Fibroblast of upper back skin (primary cell): ENCODE measurements at regions not wholly inside any gene's neighbourhood (a gene's known extent, or its start where the extent isn't known, plus 50 kb on each side); places are given as distances from the start of the nearest gene placed in this dataset.
"Not testable (repeated sequence)": the region's sequence is repeated elsewhere in the genome, so short reads cannot be mapped to it uniquely, and the experiment has no call there.

Experiments used
- DNase-seq: peaks from one replicate; pipeline ENCODE4 v3.0.0-alpha.2; 2013

GRCh38 chr4:27123123-27123768 lies 262.6 kb downstream of the STIM2 start:
- DNase-seq: peak; percentile 8

- DNase-seq: no peak
Observed at GRCh38 chr4:27123769-27124124, 263.1 kb downstream of the STIM2 start.

- not testable (repeated sequence) for DNase-seq
Observed at GRCh38 chr4:27126895-27127294, 266.3 kb downstream of the STIM2 start.

DNA sequence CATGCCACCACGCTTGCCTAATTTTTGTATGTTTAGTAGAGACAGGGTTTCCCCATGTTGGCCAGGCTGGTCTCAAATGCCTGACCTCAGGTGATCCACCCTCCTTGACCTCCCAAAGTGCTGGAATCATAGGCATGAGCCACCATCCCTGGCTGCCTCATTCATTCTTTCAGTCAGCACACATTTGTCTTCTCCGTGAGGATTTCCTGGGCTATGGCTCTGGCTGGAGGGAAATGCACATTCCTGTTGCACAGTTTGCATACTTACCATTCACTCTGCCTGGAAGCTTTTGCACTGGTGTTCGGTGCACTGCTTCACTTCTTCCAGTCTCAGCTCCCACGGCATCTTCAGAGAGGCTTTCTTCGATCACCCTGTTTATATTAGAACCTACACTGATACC lies 267.8 kb downstream of the STIM2 start:
- DNase-seq: no peak

DNA sequence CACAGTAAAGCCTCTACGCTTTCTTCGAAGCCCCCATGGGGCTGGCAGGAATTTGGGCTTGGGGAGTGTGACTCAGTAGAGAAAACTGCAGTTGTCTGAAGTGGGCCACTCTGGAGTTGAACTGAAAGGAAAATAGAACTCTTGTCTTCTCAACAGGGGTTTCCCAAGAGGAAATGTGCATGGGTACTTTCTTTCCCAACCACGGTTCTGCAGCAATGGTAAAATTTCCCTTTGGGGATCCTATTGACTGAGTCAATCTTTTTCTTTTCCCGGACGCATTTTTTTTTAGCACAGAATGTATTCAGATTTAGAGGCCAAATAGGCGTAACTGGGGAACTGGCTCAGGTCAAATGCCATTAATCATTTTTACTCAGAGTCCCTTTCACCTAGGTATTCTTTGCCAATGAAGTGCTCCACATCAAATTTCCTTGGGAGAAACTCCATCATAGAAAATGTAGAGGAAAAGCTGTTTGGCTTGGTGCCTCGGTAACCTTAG lies 269.3 kb downstream of the STIM2 start:
- DNase-seq: peak; percentile 76

GRCh38 chr4:27132497-27132896 lies 271.9 kb downstream of the STIM2 start:
- no peak for DNase-seq

GRCh38 chr4:27140486-27140885 lies 279.8 kb downstream of the STIM2 start:
- DNase-seq: no peak

GRCh38 chr4:27141530-27141929 lies 280.9 kb downstream of the STIM2 start:
- DNase-seq: no peak

DNA sequence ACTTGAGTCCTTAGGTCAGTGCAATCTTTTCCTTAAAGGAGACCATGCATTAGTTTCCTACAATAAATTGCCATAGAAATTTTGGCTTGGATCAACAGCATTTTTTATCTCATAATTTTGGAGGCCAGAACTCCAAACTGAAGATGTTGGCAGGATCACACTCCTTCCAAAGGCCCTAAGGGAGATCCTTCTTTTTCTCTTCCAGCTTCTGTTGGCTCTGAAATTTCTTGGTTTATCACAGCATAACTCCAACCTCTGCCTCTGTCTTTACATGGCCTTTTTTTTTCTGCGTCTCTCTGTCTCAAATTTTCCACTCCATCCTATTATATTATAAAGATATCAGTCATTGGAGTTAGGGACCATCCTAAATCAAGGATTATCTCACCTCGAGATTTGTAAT lies 282.2 kb downstream of the STIM2 start:
- no peak for DNase-seq

DNA sequence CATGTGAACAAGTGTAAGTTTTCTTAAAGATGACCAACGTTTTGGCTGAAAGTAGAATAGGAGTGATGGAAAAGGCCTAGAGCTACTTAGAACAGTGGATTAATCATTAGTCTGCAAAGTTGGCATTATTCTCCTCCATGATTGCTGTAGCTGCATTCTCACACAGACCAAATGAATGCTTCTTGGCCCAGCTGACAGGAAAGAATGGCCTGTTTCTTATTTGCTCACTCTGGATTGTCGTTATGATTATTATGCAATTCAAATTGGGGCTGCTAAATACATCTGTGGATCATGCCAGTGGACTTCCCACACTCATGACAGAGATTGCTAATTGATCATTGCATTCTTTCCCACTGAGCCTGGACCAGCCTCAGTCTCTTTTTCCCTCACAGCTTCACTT lies 285.0 kb downstream of the STIM2 start:
- no peak for DNase-seq

DNA sequence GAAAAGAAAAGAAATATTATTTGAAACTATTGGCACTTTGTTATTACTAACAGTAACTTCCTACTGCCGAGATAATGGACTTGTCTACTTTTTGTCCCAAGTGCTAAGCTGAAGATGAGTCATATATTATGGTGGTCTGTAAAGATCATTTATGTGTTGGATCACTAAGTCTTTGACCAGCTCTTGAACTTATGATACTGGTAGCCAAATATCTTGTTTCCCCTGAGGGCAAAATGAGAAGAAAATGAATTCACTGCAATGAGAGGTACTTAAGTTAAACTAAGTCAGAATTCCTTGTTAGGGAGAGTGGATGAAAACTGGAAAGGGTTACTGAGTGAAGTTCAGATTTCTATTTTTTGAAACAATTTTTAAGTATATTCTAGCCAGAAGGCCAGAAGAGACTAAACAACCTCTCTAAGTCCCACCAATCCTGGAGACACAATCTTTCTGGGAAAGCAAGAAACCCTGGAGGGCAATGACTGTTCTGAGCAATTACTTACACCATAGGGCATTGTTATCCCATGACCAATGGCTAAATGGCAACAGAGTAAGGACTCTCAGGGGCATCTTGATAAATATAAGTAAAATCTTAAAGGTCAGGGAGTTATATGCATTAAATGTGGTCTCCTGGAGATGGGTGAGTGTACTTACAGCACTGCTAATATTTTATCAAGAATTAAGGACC lies 287.7 kb downstream of the STIM2 start:
- peak; percentile 14 for DNase-seq

DNA sequence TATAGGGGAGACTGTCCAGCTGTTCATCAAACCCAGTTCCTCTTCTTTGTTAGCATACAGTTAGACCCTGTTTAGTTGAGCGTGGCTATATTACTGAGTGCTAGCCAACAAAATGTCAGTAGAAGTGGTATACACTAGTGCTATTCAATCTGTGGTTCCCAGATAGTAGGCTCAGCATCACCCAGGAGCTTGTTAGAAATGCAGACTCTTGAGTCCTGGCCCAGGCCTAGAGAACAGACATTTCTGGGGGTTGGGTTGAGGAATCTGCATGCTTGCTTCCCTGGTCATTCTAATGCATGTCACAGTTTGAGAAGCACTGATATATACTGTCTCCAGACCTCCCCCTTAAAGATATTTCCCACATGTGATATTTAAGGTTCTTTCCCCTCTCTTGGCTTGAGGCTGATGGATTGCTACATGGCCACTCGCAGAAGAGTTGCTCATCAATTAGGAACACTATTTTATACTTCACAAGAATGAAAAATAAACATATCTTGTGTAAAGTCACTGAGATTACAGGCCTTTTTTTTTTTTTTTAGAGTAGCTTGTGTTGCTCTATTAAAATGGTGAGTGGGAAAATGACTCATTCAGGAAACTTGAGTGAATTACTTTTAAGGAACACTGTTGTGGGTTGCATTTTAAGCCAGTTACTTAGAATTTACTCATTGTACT lies 289.0 kb downstream of the STIM2 start:
- DNase-seq: peak; percentile 76

DNA sequence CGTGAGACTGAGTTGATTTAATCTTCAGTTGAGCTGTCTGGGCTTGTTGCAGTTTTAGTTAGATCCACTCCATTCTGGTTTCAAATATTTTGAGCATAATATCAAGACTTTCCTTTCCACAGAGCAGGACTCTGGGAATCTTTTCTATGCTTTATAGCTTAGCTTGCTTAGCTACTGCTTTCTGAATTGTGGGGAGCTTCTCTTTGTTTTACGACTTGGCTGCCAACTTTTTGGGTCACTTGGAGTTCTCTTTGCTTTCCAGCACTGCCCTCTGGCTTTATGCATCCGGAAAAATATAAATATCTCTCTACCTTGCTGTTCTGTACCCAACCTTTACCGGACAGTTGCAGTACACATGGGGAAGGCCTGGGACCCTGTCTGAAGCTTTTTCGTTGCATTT lies 292.1 kb downstream of the STIM2 start:
- DNase-seq: no peak

DNA sequence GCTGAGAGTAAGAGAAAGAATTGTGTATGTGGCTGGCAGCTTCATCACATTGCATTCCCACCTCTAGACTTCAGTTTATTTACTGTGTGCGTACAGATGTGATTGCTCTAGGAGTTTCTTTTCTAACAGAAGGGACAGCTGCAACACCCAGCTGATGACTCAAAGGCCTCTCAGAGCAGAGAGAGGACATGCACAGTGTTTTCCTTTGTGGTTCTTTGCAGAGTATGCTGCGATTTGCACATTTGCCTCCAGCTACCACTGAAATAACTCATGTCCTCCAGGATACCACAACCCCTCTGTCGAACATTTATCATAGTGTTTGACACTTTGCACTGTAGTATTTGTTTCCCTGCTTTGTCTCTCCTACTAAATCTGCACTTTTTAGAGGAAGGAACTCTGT lies 294.1 kb downstream of the STIM2 start:
- DNase-seq: peak; percentile 91

DNA sequence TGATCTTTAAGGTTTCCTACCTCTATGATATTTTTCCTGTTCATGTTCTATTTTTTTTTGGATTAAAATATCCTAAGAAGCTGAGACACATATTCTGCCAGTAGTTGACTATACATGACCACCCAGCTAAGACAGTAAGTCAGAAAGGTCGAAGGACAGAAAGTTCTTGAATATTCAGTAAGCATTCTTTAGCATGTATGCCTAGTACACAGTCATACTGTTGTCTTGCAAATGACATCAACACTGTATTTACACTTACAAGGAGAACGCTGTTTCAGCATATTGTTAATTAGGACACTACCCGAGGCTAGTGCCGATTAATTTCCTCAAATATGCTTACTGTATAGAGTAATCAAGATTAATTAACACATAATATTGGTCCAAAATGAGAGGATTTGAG lies 300.6 kb downstream of the STIM2 start:
- DNase-seq: no peak

DNA sequence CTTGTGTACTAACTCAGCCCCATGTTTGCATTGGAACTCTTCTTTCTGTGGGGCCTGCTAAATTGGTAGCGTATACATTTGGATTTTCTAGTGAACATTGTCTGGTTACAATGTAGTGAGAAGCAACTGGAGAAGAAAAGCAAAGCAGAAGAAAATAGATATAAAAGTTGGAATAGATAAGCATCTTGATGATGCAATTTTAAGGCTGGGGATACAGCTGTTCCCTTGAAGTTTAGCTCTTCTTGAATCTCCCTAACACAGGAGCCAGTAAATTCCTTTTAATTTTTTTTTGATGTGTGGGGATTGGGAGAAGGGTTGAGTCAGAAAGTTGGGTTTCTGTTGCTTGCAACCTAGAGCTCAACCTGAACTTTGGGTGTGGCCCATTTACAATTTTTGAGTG lies 308.1 kb downstream of the STIM2 start:
- DNase-seq: no peak

DNA sequence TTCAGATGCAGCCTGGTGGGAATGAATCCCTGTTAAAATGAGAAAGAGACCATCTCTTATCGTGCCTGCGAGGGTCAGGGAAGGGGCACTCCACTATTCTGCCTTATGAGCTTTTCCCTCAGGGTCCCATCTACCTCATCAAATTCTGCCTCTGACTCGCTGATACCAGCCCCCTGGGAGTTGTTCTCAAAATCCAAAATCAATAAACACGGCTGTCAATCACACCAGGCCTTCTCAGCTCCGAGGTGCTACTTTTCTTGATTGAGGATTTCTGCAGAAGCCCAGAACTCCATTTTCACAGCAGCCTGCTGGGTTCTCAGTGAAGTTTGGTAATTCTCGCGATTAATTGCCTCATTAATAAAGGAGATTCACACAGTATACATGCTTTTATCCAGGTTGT lies 312.6 kb downstream of the STIM2 start:
- no peak for DNase-seq

GRCh38 chr4:27176400-27176799 lies 315.8 kb downstream of the STIM2 start:
- peak; percentile 56 for DNase-seq

- no peak for DNase-seq
Observed at GRCh38 chr4:27176881-27177280, 316.2 kb downstream of the STIM2 start.

DNA sequence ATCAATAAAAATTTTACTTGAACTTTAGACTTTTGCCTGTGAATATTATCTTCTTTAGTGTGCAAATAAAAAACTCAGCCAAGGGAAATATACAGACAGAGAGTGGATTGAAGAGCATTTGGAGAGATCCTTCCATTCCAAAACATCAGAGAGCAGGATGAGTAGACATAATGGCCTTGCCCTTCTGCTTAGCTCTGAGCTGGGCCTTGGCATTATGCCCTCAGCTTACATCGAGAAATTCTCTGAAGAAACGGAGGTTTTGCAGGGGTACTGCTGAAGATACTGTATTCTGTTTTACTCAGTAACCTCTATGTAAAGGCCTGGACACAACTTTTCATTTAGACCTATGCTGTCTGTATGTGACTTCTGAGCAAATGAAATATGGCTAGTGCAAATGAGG lies 317.4 kb downstream of the STIM2 start:
- DNase-seq: no peak

DNA sequence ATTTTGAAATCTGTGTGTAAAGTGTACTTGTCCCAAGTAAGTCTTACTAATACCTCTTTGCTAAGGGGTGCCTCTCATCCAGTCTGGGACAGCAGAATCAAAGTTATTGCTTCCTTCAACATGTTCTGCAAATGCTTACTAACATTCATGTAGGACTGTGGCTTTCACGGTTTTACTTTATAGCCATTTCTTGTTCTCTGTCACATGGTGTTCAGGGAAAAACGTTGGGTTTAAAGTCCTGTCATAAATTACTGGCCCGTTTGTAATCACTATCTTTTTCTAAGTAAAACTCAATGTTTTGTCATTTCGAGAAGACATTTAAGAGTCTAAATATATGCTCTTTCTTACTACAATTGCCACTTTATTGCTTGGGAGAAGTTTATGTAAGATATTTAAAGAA lies 321.1 kb downstream of the STIM2 start:
- DNase-seq: no peak

GRCh38 chr4:27182211-27182610 lies 321.6 kb downstream of the STIM2 start:
- DNase-seq: no peak

DNA sequence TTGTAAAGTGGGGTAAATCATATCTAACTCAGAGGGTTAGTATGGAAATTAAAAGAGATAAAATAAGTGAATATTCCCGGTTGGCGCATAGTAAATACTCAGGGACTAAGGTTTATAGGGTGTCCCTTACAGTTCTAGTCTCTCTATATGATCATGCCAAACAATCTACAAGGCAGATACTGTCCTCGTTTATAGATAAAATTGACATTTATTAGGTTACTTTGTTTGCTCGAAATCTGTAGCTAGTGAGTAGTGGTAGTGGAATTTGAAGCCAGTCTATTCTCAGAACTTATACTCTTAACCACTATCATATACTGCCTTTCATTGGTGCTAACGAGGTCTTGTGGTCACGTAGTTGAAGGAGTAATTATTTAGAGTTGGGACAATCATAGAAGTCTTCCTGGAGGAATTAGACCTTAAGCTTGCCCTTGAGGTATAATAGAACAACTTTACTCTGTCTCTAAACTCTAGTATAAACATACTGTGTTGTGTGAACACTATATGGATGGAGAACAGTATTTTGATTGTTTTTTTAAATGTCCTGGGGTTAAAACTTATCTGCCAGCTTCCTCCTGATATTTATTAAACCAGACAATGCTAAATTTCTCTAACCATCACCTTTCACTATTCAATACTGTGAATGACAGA lies 324.0 kb downstream of the STIM2 start:
- no peak for DNase-seq

DNA sequence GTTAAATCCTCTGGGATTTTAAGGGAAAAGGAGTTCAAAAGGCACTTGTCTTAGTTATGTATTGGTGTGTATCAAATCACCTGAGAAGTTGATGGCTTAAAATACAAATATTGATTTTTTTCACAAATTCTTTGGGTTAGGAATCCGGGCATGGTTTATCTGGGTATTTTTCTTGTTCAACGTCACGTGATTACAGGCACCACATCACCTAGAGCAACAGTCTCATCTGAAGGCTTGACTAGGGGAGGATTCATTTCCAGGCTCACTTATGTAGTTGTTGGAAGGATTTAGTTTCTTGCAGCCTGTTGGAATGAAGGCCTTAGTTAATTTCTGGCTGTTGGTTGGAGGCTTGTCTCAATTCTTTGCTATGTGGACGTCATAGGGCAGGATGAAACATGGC lies 326.1 kb downstream of the STIM2 start:
- no peak for DNase-seq
